PC-3 (cell line): ENCODE measurements at regions not wholly inside any gene's neighbourhood (a gene's known extent, or its start where the extent isn't known, plus 50 kb on each side); places are given as distances from the start of the nearest gene placed in this dataset.

Source experiments
- EZH2 ChIP-seq: fragments of 300-600 bp; sonication (generic); IDR thresholded peaks from one replicate; pipeline ENCODE4 v1.6.1; 2017; ENCODE audit warnings: antibody characterized with exemption, mild to moderate bottlenecking, low read length; ENCODE audit not compliant: unreplicated experiment
- TF ChIP-seq, protein P1 (sequence below): fragments of 300-600 bp; sonication (generic); conservative IDR thresholded peaks from 2 replicates; pipeline ENCODE4 v1.5.1; 2017; ENCODE audit warnings: antibody characterized with exemption, low read depth, mild to moderate bottlenecking, low read length

DNA sequence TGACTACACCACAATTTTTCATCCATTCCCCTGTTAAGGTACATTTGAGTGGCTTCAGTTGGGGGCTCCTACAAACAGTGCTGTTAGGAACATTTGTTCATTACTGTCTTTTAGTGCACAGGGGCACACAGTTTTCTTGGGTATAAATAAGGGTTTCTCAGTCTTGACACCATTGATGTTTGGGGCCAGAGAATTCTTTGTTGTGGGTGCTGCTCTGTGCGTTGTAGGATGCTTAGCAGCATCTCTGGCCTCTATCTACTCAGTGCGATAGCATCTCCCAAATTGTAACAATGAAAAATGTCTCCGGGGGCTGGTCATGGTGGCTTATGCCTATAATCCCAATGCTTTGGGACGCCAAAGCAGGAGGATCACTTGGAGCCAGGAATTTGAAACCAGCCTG is 153.0 kb upstream of the MYL2 start:
- TF ChIP-seq, protein P1, sequence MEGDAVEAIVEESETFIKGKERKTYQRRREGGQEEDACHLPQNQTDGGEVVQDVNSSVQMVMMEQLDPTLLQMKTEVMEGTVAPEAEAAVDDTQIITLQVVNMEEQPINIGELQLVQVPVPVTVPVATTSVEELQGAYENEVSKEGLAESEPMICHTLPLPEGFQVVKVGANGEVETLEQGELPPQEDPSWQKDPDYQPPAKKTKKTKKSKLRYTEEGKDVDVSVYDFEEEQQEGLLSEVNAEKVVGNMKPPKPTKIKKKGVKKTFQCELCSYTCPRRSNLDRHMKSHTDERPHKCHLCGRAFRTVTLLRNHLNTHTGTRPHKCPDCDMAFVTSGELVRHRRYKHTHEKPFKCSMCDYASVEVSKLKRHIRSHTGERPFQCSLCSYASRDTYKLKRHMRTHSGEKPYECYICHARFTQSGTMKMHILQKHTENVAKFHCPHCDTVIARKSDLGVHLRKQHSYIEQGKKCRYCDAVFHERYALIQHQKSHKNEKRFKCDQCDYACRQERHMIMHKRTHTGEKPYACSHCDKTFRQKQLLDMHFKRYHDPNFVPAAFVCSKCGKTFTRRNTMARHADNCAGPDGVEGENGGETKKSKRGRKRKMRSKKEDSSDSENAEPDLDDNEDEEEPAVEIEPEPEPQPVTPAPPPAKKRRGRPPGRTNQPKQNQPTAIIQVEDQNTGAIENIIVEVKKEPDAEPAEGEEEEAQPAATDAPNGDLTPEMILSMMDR: no peak
- TF ChIP-seq EZH2: no peak
